Endothelial cell of umbilical vein (primary cell): ENCODE measurements at regions not wholly inside any gene's neighbourhood (a gene's known extent, or its start where the extent isn't known, plus 50 kb on each side); places are given as distances from the start of the nearest gene placed in this dataset.

Experiments
- BruUV-seq: library from RNA; stranded (reverse); fragments of 400-500 nt; replicated peaks from 2 replicates; lab custom pipeline; 2021; lab: Mats Ljungman, UMichigan
- CTCF ChIA-PET: fragments of 300-600, 350-600 bp; sonication (Branson Sonifier 250); formaldehyde crosslinking; loops from one replicate; lab custom pipeline; 2021; ENCODE audit warnings: antibody characterized with exemption, inconsistent platforms; lab: Charles Lee
- POLR2A ChIA-PET: fragments of 300-600, 350-600 bp; sonication (Branson Sonifier 250); formaldehyde crosslinking; loops from one replicate; lab custom pipeline; 2021; ENCODE audit warnings: antibody characterized with exemption, inconsistent platforms; lab: Charles Lee
- DNase-seq: peaks from one replicate; pipeline ENCODE4 v3.0.0-alpha.2; 2011; ENCODE audit warnings: low read depth, low spot score
- FAIRE-seq: peaks from 2 replicates; lab custom pipeline; 2011; peaks lifted over from hg19 to GRCh38; lab: Jason Lieb, UNC
- H2AFZ ChIP-seq: 2 replicates; pipeline ENCODE4 v1.6.0; 2012; ENCODE audit warnings: low read depth, low read length, control low read depth, inconsistent platforms
- H3K27ac ChIP-seq: 2 replicates; pipeline ENCODE4 v1.5.1; 2011; ENCODE audit warnings: low read depth, mild to moderate bottlenecking, control low read depth, low read length, moderate library complexity; ENCODE audit not compliant: insufficient read depth
- H3K27me3 ChIP-seq, 2 experiments: 2 replicates each; pipeline versions ENCODE4 v1.6.0 to v1.6.1; 2011; ENCODE audit warnings: low read length in 2 of 2, mixed read lengths in 1 of 2; ENCODE audit not compliant: control insufficient read depth in 2 of 2, insufficient read depth in 2 of 2
- H3K36me3 ChIP-seq, 2 experiments: 2 replicates in 1 of 2; 3 replicates in 1 of 2; pipeline ENCODE4 v1.5.1; 2011; ENCODE audit warnings: low read length in 2 of 2, mild to moderate bottlenecking in 1 of 2, moderate library complexity in 1 of 2; ENCODE audit not compliant: control insufficient read depth in 2 of 2, insufficient read depth in 2 of 2; ENCODE audit errors: extremely low read depth in 1 of 2
- H3K4me1 ChIP-seq: 3 replicates; pipeline ENCODE4 v1.5.1; 2011; ENCODE audit warnings: mild to moderate bottlenecking, low read length; ENCODE audit not compliant: control insufficient read depth, insufficient read depth; ENCODE audit errors: extremely low read depth
- H3K4me2 ChIP-seq: 2 replicates; pipeline ENCODE4 v1.6.1; 2011; ENCODE audit warnings: low read length, control low read depth, mixed read lengths; ENCODE audit not compliant: insufficient read depth
- H3K4me3 ChIP-seq, 3 experiments: fragments of 200-600 bp in 1 of 3; sonication (generic), shearing (Covaris generic) in 1 of 3; replicated peaks in 1 of 3; 2 replicates each; pipeline ENCODE4 v1.5.1; 2011 to 2016; ENCODE audit warnings: control low read depth in 3 of 3, low read length in 3 of 3, mild to moderate bottlenecking in 2 of 3, inconsistent platforms in 1 of 3, low read depth in 1 of 3, moderate library complexity in 1 of 3; ENCODE audit not compliant: insufficient read depth in 1 of 3
- H3K79me2 ChIP-seq: 2 replicates; pipeline ENCODE4 v1.6.0; 2012; ENCODE audit warnings: low read length, inconsistent platforms; ENCODE audit not compliant: control insufficient read depth, insufficient read depth
- H3K9ac ChIP-seq: replicated peaks from 2 replicates; pipeline ENCODE3; 2011; ENCODE audit warnings: low read length, control low read depth; ENCODE audit not compliant: insufficient read depth; ENCODE audit errors: extremely low read depth
- H3K9me1 ChIP-seq: replicated peaks from 3 replicates; pipeline ENCODE4 v1.6.0; 2011; ENCODE audit warnings: mild to moderate bottlenecking, low read length; ENCODE audit not compliant: control insufficient read depth, insufficient read depth; ENCODE audit errors: extremely low read depth
- H3K9me3 ChIP-seq: replicated peaks from 2 replicates; pipeline ENCODE4 v1.5.1; 2012; ENCODE audit warnings: low read length, inconsistent platforms; ENCODE audit not compliant: control insufficient read depth, insufficient read depth
- H4K20me1 ChIP-seq: replicated peaks from 2 replicates; pipeline ENCODE3; 2011; ENCODE audit warnings: mild to moderate bottlenecking, low read length; ENCODE audit not compliant: control insufficient read depth, insufficient read depth; ENCODE audit errors: extremely low read depth
- CTCF ChIP-seq, 2 donors: IDR thresholded peaks; 1 replicate in 1 of 2; 2 replicates in 1 of 2; pipeline ENCODE4 v1.5.1; 2011; ENCODE audit warnings: low read length in 2 of 2, mild to moderate bottlenecking in 2 of 2, moderate library complexity in 2 of 2, control low read depth in 1 of 2, inconsistent platforms in 1 of 2, low read depth in 1 of 2; ENCODE audit not compliant: insufficient read depth in 1 of 2; ENCODE audit errors: extremely low read depth in 1 of 2
- EZH2 ChIP-seq: IDR thresholded peaks from 2 replicates; pipeline ENCODE4 v1.6.1; 2012; ENCODE audit warnings: borderline replicate concordance, low read depth, mild to moderate bottlenecking, moderate library complexity, low read length, inconsistent platforms; ENCODE audit not compliant: severe bottlenecking
- FOS ChIP-seq: IDR thresholded peaks from 2 replicates; pipeline ENCODE4 v1.6.1; 2011; ENCODE audit warnings: mild to moderate bottlenecking, low read length, moderate library complexity, borderline replicate concordance; ENCODE audit not compliant: insufficient read depth
- GATA2 ChIP-seq: IDR thresholded peaks from 2 replicates; pipeline ENCODE4 v1.7.0; 2011; ENCODE audit warnings: low read depth, mild to moderate bottlenecking, moderate library complexity, mixed read lengths, low read length; ENCODE audit not compliant: insufficient read length, insufficient read depth
- JUN ChIP-seq: IDR thresholded peaks from 2 replicates; pipeline ENCODE4 v1.6.1; 2011; ENCODE audit warnings: borderline replicate concordance, low read depth; ENCODE audit not compliant: insufficient read length, insufficient read depth
- MAX ChIP-seq: IDR thresholded peaks from 2 replicates; pipeline ENCODE4 v1.6.1; 2011; ENCODE audit not compliant: insufficient read depth, insufficient read length
- MYC ChIP-seq: IDR thresholded peaks from one replicate; pipeline ENCODE4 v1.6.1; 2011; ENCODE audit warnings: mild to moderate bottlenecking, low read depth, low read length
- POLR2A ChIP-seq: IDR thresholded peaks from 2 replicates; pipeline ENCODE4 v1.6.1; 2012; ENCODE audit warnings: low read depth, mild to moderate bottlenecking, control low read depth, low read length
- POLR2AphosphoS5 ChIP-seq: IDR thresholded peaks from 2 replicates; pipeline ENCODE4 v1.6.1; 2012; ENCODE audit warnings: low read depth, mild to moderate bottlenecking, control low read depth, low read length, moderate library complexity; ENCODE audit not compliant: insufficient read depth
- dilution Hi-C: fragments of 300-500 bp; cut with MboI; formaldehyde crosslinking; loops from one replicate; pipeline ENCODE4 v1.15.0; 2019; ENCODE audit warnings: low sequenced_read_pairs; ENCODE audit not compliant: extremely low pct_ligation_motif_present
- intact Hi-C: fragments of 100-400 bp; cut with micrococcal nuclease; formaldehyde crosslinking; loops from one replicate; pipeline ENCODE4 v1.10.0; 2022

- dilution Hi-C loops, result no loop called here
- H3K27ac ChIP-seq, result no peak overlapping the region
- TF ChIP-seq EZH2 (no peak), CTCF (IDR thresholded peaks at IDR 0.05; ENCODE audit: extremely low read depth in 1 of 2, insufficient read depth in 1 of 2, low read depth in 1 of 2, low read length in 2 of 2) (no peak), MAX (no peak), POLR2AphosphoS5 (no peak), POLR2A (no peak), GATA2 (no peak), FOS (no peak), MYC (no peak), JUN (no peak)
- CTCF ChIA-PET, result no interaction called here
- BruUV-seq, result no TSS peak
- no peaks in the 10 kb centered on the region for H3K9me1 ChIP-seq
- intact Hi-C loops, result no loop called here
- H2AFZ ChIP-seq, result no peak overlapping the region
- no peaks in the 10 kb centered on the region for H3K79me2 ChIP-seq
- H3K36me3 ChIP-seq, result no peaks in the 10 kb centered on the region
- no peaks in the 10 kb centered on the region for H3K9me3 ChIP-seq
- POLR2A ChIA-PET, result no interaction called here
- no peaks in the 10 kb centered on the region for H4K20me1 ChIP-seq
- no peaks in the 10 kb centered on the region for H3K27me3 ChIP-seq
- no peaks in the 10 kb centered on the region for H3K4me1 ChIP-seq
- no peak for DNase-seq
- H3K9ac ChIP-seq, result no peak overlapping the region
- H3K4me3 ChIP-seq, result no peak overlapping the region
- no peak for FAIRE-seq
- no peak overlapping the region for H3K4me2 ChIP-seq
These were observed 130.4 kb upstream of the AUTS2 start for GRCh38 chr7:69467826-69468225.
